Caki2 (cell line): ENCODE measurements at regions not wholly inside any gene's neighbourhood (a gene's known extent, or its start where the extent isn't known, plus 50 kb on each side); places are given as distances from the start of the nearest gene placed in this dataset.
A peak's percentile ranks its signal among the peaks of the same experiment; 100 is the strongest.
"Not testable (repeated sequence)": the region's sequence is repeated elsewhere in the genome, so short reads cannot be mapped to it uniquely, and the experiment has no call there.

Source experiments
- DNase-seq: peaks from one replicate; pipeline ENCODE4 v3.0.0-alpha.2; 2015; ENCODE audit warnings: low read depth
- in situ Hi-C: cut with HindIII; loops from 2 replicates; pipeline ENCODE4 v1.10.0; 2016; ENCODE audit warnings: low sequenced_read_pairs, low pct_unique_long_range_greater_than_20kb, mixed read lengths

DNA sequence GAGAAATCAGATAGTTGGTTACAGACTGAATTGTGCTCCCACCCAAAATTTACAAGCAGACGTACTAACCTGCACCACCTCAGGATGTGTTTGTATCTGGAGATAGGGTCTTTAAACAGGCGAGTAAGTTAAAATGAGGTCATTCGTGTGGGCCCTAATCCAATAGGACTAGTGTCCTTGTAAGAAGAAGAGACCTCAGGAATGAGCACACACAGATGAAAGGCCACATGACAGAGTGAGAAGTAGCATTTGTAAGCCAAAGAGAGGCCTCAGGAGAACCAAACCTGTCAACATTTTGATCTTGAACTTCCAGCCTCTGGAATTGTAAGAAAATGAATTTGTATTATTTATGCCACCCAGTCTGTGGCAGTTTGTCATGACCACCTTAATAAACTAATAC, 149.5 kb upstream of the VWC2 start:
- no peak for DNase-seq
- in situ Hi-C loops = no loop called here

DNA sequence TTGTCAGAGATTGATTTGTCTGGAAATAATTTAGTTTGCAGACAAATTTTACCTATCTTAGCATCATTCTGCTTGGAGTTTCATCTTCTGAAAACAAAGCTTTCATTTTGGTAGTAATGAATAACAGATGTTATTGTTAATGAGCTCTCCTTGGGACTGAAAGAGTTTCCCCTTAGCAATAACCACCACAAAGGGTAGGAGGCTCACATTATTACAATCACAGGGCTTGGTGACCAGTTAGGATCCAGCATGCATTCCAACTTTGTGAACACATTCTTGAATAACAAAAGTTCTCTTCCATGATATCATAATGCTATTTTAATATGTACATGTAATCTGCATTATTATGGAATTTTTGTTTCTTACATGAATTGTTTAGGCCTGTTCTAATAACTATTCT, 148.8 kb upstream of the VWC2 start:
- in situ Hi-C loops = no loop called here
- no peak for DNase-seq

DNA sequence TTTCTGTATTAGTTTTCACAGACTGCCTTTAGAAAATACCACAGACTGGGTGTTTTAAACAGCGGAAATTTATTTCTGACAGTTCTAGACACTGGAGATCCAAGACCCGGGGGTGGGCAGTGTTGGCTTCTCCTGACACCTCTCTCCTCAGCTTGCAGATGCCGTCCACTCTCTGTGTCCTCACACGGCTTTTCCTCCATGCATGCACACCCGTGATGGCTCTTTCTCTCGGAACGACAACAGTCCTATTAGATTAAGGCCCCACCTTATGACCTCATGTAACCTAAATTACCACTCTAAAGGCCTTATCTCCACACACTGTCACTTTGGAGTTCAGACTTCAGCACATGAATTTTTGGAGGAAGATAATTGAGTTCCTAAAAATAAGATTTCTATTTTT, 142.9 kb upstream of the VWC2 start:
- no peak for DNase-seq
- in situ Hi-C loops = no loop called here

DNA sequence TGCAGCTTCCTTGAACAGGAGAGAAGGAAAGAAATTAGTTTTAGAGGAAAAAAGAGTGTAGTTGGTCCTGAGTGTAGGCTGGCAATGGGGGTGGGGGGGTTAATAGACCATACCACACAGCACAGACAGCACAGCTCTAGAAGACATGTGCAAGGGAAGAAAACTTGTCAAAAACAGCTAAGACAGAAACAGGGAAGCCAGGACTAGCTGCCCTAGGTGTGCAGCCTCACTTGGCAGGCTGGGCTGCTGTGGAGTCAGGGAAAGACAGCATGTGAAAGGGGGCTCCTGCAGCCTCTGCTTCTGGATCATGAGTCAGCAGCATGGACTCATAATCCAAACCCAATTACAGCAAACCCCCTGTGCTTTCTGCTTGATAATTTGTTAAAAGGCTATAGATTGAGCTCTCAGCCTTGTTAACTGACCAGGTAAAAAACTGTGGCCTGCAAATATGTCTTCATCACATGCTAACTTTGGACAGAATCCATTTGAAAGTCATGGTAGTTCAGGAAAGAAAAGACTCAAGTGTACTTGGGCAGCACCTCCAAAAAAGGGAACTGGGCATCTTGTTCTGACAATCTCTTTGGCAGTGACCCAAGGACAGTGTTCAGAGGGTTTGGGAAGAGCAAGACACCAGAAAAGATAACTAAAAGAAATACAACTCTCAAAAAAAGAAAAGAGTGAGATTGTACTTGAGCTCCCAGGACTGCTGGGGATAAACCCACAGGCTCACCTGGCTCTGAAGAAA, 142.2 kb upstream of the VWC2 start:
- in situ Hi-C loops = no loop called here
- DNase-seq = no peak

DNA sequence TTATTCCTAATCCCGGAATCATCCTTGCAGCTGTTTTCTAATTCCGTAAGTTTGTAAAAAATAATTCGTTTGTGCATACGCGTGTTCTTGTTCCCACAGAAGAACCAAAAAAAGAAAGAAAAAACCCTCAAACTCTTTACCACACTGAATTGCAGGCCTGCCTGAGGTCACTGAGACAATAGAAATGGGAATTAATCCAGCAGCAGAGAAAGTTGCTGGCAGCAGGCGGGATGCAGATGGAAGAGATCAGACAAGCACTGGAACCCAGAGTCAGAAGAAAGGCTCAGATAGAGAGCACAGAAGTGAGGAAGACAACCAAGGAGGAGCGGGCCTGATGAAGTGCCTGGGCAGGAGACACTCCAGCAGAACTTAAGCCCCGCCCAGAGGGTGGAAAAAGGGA, 141.5 kb upstream of the VWC2 start:
- DNase-seq = no peak
- in situ Hi-C loops = no loop called here

DNA sequence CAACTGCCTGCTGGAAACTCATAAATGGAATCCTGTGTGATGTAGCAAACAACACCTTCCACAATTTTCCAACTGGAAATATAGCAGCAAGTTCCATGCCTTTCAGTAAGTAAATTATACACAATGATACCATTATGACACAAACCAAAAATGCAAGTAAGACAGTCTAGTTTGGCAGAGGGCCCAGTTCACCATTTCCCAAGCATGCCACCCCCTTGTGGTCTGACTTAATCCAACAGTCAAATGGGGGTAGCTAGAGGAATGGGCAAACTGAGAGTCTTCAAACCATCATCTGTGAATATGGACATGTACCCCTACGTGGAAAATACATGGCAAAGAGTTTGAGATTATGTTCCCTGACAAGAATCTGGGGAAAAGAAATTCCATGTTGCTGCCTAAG, 137.6 kb upstream of the VWC2 start:
- peak; percentile 4 for DNase-seq
- in situ Hi-C loops = no loop called here

DNA sequence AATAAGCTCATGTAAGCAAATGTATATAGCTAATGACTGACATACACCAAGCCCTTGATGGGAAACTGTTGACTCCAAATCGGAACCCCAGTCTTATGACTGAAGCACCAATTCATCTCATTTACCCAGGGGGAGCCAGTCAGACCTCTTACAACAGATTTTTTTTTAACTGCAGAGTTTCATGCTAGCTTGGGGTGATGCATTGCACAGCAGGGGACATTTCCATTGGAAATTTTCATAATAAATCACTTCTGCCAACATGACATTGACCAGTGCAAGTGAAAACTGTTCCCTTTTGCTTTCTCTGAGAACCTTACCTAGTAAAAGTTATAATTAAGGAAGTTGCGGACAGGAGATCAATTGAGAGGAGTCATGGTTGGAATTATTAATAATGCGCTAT, 137.0 kb upstream of the VWC2 start:
- in situ Hi-C loops = no loop called here
- no peak for DNase-seq

DNA sequence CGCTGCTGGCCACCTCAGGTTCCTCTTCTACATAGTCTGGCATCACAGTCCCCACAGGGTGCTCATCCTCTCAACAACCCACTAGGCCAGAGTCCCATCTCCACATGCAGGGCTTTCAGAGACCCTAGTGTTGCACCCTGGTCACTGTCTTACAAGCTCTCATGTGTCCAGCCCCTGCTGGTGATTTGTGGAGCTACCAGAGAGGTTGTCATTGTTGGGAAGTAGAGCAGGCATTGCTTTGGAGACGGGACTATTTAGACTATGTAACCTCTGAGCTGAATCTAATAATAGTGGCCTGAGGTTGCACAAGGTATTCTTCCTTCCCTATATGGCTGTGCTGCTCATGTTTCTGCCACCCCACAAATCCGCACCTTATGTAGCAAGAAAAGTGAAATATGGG, 135.3 kb upstream of the VWC2 start:
- DNase-seq = no peak
- in situ Hi-C loops = no loop called here

DNA sequence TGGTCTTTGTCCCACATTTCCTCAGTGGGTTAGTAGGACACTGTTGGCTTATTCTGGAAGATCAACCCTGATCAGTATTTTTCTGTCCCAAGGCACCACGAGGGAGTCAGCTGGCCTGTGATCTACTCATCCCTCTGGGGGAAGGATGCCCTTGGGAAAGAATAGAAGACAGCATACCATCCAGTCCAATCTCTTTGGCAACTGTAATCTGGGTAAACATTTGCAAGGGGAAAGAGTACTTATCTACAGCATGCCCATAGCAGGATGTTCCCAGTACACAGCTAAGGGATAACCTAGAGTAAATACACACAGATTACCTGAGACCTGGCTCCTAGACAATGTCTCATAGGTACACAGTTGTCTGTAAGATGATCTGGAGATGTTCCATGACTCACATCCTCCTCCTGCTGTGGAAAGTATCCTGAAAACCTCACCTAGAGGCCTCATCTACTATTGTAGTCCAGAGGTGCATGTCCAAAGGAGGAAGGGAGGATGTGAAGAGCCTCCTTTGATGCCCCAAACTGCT, 134.3 kb upstream of the VWC2 start:
- in situ Hi-C loops = no loop called here
- DNase-seq = no peak

DNA sequence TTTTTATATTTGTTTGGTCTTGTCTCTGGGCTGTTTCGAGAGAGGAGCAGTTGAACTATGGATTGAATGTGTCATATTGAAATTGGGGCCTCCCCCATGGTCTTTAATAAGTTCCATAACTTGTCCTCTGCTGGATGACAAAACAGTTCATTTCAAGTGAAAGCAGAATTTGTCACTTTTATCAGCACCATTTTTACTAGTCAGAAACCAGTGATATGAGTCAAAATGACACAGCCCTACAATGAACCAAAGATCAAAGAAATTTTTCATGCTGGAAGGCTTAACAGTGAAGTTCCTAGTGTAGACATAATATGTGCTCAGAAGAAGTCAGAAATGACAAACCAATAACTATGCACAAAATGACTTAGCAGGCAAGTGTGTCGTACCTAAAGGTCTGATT, 133.6 kb upstream of the VWC2 start:
- in situ Hi-C loops = no loop called here
- no peak for DNase-seq

DNA sequence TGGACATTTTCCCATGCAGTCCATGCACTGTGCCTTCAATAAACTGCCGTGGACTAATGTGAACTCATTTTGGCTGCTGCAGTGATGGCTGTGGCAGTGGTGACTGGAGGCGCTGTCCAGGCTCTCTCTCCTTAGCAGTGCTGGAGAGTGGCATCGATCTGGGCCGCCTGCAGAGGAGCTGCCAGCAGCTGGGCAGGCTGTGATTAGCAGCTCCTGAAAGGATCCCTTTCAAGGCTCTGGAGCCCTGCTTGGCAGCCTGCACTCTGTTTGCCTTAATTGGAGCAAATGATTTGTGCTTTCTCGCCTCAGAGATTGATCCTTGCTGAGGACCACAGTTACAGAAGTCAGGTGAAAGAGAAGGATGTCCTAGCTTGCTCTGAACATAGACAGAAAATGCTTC, 130.1 kb upstream of the VWC2 start:
- in situ Hi-C loops = no loop called here
- no peak for DNase-seq

DNA sequence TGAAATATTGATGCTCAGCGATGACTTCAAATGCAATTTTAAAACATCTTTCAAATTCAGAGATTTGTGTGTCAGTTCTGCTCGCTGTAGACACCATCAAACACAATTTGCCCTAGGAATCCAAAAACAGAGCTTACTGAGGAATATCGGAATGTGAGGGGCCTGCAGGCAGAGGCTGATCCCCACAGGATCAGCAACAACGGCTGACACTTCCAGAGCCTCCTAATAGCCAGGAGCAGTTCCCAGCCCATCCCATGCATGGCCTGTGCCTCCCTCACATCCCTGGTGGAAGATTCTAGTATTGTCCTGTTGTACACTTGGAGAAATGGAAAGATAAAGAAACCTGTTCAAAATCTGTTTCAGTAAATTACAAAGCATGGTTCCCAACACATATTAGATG, 129.7 kb upstream of the VWC2 start:
- in situ Hi-C loops = no loop called here
- DNase-seq = no peak

DNA sequence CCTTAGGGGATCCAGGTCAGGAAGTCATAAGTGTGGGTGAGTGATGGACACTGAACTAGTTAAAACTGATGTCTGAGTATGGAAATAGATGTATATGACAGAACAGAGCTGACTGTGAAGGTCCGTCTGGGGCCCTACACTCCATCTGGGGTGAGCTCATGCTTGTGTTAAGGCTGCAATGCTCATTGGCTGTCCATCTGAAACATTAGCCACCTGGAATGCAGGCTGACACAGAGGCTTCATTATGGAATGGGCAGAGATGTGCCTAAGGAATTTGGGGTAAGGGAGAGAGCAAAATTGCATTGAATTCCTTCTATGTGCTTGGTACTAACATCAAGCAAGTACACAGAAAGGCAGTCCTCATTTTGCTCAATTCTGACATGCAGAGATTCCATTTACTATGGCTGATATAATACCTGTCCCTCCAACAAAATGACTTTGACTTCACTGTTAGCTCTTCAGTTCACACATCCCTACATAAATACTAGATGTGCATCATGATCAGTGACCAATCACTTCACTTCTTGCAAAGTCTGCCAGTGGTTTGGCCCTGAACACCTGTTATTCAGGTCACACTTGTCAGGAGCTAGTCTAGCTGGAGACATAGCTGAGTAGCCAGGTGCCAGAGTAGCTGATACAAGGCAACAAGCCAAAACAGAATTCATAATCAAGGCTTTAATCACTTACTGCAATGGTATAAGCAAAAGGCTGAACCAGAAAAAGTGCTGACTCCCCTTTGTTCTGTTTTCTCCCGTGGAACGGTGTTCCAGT, 128.9 kb upstream of the VWC2 start:
- in situ Hi-C loops = no loop called here
- DNase-seq = no peak

DNA sequence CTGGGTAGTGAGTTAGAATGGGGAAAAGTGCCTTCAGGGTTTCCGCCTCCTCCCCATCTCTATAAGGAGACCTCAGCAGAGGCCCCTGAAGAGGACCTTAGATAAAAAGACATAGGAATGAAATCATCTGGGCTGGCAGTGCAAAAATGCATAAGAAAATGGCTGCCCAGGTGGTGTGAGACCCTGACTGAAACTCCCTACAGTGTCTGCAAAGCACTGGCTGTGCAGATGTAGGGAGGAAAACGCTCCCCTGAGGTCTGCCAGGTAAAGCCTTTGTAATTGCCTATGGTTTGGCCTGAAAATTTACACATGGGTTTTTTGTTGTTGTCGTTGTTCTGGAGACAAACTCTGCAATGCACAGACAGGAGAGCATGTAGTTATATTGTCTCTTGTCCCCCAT, 128.1 kb upstream of the VWC2 start:
- in situ Hi-C loops = no loop called here
- no peak for DNase-seq

DNA sequence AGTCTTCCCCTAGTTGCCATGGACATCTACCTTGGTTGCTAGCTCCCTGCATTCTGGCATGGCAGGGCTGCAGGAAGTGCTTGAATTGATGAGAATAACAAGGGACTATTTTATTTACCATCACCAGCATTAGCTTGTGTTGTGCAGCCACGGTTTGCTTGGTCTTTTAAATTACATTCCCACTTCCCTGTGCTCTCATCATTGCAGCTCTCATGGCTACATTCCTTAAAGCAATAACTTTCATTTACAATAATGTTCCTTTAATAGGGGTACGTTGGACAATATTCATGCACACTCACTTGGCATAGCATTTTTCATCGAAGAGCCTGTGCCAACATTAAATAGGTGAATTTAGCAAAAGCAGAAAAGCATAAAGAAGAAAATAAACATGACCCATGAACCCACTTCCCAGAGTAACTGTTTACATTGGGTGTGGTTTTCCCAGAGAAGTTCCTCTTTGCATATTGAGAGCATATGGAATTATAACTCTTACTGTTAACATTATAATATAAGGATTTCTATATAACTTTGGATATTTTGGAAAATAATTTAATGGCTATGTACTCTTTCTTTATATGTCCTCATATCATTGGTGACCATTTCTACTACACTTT, 113.2 kb upstream of the VWC2 start:
- in situ Hi-C loops = no loop called here
- DNase-seq = no peak

DNA sequence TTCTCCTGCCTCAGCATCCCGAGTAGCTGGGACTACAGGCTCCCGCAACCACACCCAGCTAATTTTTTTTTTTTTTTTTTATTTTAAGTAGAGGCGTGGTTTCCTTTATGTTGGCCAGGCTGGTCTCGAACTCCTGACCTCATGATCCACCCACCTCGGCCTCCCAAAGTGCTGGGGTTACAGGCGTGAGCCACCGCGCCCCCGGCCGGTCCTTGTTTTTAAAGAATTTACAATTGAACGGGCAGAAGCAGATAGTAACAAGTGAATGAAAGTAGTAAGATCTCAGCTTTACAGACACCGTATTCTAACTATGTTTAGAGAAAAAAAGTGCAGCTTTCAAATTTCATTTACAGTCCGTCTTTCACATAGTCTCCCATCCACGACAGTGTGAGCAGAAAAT, 112.5 kb upstream of the VWC2 start:
- no peak for DNase-seq
- in situ Hi-C loops = no loop called here

DNA sequence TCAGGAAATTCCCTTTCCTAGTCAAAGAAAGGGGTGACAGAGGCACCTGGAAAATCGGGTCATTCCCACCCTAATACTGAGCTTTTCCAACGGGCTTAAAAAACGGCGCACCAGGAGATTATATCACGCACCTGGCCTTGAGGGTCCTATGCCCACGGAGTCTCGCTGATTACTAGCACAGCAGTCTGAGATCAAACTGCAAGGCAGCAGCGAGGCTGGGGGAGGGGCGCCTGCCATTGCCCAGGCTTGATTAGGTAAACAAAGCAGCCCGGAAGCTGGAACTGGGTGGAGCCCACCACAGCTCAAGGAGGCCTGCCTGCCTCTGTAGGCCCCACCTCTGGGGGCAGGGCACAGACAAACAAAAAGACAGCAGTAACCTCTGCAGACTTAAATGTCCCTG, 107.5 kb upstream of the VWC2 start:
- in situ Hi-C loops, DNase-seq: not testable (repeated sequence)

DNA sequence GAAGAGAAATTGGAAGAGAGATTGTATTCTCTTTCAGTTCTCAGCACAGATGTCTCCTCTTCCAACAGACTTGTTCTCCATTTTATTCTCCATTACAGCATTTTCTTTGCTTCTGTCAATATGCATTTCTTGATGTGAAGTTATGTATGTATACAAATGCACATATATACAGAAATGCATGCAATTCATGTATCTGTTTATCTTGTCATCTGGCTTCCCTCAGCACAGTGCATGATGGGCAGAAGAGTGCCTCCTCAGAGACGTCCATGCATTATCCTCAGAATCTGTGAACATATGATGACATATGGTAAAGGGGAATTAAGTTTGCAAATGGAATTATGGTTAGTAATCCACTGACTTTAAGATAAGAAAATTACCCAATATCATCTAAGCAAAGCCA, 106.7 kb upstream of the VWC2 start:
- in situ Hi-C loops = no loop called here
- DNase-seq = no peak

DNA sequence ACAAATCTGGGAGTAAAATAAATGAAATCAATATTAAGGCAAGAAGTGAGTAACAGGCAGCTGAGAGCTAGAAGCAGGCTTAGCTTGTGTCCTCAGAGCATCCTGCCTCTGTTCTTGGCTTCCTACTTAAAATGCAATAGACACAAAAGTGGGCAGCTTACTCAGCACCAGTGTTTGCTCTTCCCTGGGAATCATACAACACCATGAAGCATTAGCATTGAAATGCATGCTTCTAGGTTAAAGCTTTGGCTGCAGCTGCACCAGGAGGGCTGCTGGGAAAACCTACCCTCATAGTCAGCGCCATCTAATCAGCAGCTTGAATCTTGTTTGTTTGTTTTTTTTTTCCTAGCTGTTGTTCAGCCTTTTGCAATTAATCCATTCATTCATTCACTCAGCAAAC, 104.2 kb upstream of the VWC2 start:
- in situ Hi-C loops = no loop called here

More for the DNA sequence above, 104.2 kb upstream of the VWC2 start:
- no peak for DNase-seq
